HG03139 (cell line): ENCODE measurements at regions not wholly inside any gene's neighbourhood (a gene's known extent, or its start where the extent isn't known, plus 50 kb on each side); places are given as distances from the start of the nearest gene placed in this dataset.

Experiments used
- ATAC-seq: cut with Tn5 transposase; IDR thresholded peaks from one replicate; pipeline ENCODE4 v1.9.1; 2021; ENCODE audit not compliant: unreplicated experiment

GRCh38 chr5:133905424-133905823 lies 63.0 kb downstream of the C5orf15 start:
- no peak for ATAC-seq

GRCh38 chr5:133904641-133905040 lies 63.8 kb downstream of the C5orf15 start:
- ATAC-seq = no peak

- no peak for ATAC-seq
Measured at GRCh38 chr5:133902511-133903118, 65.8 kb downstream of the C5orf15 start.

GRCh38 chr5:133900534-133901270 lies 67.7 kb downstream of the C5orf15 start:
- no peak for ATAC-seq

- ATAC-seq = no peak
Measured at GRCh38 chr5:133899506-133899905, 68.9 kb downstream of the C5orf15 start.

- no peak for ATAC-seq
Measured at GRCh38 chr5:133898440-133898839, 70.0 kb downstream of the C5orf15 start.

GRCh38 chr5:133897431-133897830 lies 71.0 kb downstream of the C5orf15 start:
- ATAC-seq = no peak

GRCh38 chr5:133896873-133897272 lies 71.6 kb downstream of the C5orf15 start:
- no peak for ATAC-seq

GRCh38 chr5:133895979-133896845 lies 72.2 kb downstream of the C5orf15 start:
- no peak for ATAC-seq

- no peak for ATAC-seq
Measured at GRCh38 chr5:133894143-133894542, 74.3 kb downstream of the C5orf15 start.

GRCh38 chr5:133892774-133893173 lies 75.7 kb downstream of the C5orf15 start:
- ATAC-seq = no peak

- ATAC-seq = no peak
Measured at GRCh38 chr5:133892306-133892705, 76.1 kb downstream of the C5orf15 start.

- ATAC-seq = no peak
Measured at GRCh38 chr5:133891390-133891789, 77.0 kb downstream of the C5orf15 start.

GRCh38 chr5:133890776-133891280 lies 77.6 kb downstream of the C5orf15 start:
- ATAC-seq = no peak

GRCh38 chr5:133890314-133890713 lies 78.1 kb downstream of the C5orf15 start:
- no peak for ATAC-seq

- no peak for ATAC-seq
Measured at GRCh38 chr5:133889271-133889905, 79.0 kb downstream of the C5orf15 start.

GRCh38 chr5:133888625-133888991 lies 79.8 kb downstream of the C5orf15 start:
- ATAC-seq = no peak

- no peak for ATAC-seq
Measured at GRCh38 chr5:133885566-133885965, 82.9 kb downstream of the C5orf15 start.

GRCh38 chr5:133884569-133885311 lies 83.7 kb downstream of the C5orf15 start:
- ATAC-seq = no peak

GRCh38 chr5:133883916-133884315 lies 84.5 kb downstream of the C5orf15 start:
- ATAC-seq = no peak
